Vagina (tissue), 2 donors: ENCODE measurements at regions not wholly inside any gene's neighbourhood (a gene's known extent, or its start where the extent isn't known, plus 50 kb on each side); places are given as distances from the start of the nearest gene placed in this dataset.

ENCODE experiments used
- DNase-seq, 2 donors: peaks; one replicate each; pipeline ENCODE4 v3.0.0-alpha.2; 2017; ENCODE audit errors: extremely low spot score in 2 of 2
- H3K27ac ChIP-seq: fragments of 200-600 bp; sonication (generic); one replicate; pipeline ENCODE4 v1.5.1; 2019
- H3K27me3 ChIP-seq: fragments of 200-600 bp; sonication (generic); one replicate; pipeline ENCODE4 v1.5.1; 2019
- H3K36me3 ChIP-seq, 2 donors: fragments of 200-600 bp; sonication (generic); one replicate each; pipeline ENCODE4 v1.5.1; 2017 to 2019
- H3K4me1 ChIP-seq: fragments of 200-600 bp; sonication (generic); one replicate; pipeline ENCODE4 v1.5.1; 2019
- H3K4me3 ChIP-seq, 2 donors: fragments of 200-600 bp; sonication (generic); 1 replicate in 1 of 2; 2 replicates in 1 of 2; pipeline ENCODE4 v1.5.1; 2016 to 2019
- H3K9me3 ChIP-seq: fragments of 200-600 bp; sonication (generic); one replicate; pipeline ENCODE4 v1.5.1; 2019
- CTCF ChIP-seq, 3 experiments: fragments of 450-650 bp in 2 of 3; fragments of 200-600 bp in 1 of 3; sonication (generic) in 1 of 3; IDR thresholded peaks; one replicate each; pipeline ENCODE4 v1.5.1; 2017 to 2019; ENCODE audit warnings: antibody characterized with exemption in 3 of 3, mild to moderate bottlenecking in 2 of 3, moderate library complexity in 2 of 3
- POLR2A ChIP-seq, 2 donors: fragments of 450-650 bp; IDR thresholded peaks; one replicate each; pipeline ENCODE4 v1.6.1; 2017; ENCODE audit warnings: antibody characterized with exemption in 2 of 2, mild to moderate bottlenecking in 2 of 2, moderate library complexity in 2 of 2
- POLR2AphosphoS5 ChIP-seq, 2 donors: sonication (generic); formaldehyde crosslinking; IDR thresholded peaks; one replicate each; pipeline ENCODE4 v1.9.0; 2017; ENCODE audit warnings: antibody characterized with exemption in 2 of 2, mild to moderate bottlenecking in 2 of 2, low read depth in 1 of 2; ENCODE audit not compliant: insufficient read depth in 1 of 2
- intact Hi-C: fragments of 100-400 bp; cut with DNase I; formaldehyde crosslinking; loops from one replicate; pipeline ENCODE4 v1.15.1; 2023

- no peak overlapping the region for H3K27ac ChIP-seq
These were observed 234.9 kb downstream of the RHOU start for GRCh38 chr1:228969953-228970800.

GRCh38 chr1:228972576-228972975 is 237.3 kb downstream of the RHOU start:
- TF ChIP-seq CTCF (IDR thresholded peaks at IDR 0.05) (no peak), POLR2AphosphoS5 (IDR thresholded peaks at IDR 0.05; ENCODE audit: insufficient read depth in 1 of 2, low read depth in 1 of 2) (no peak), POLR2A (IDR thresholded peaks at IDR 0.05) (no peak)
- H3K4me3 ChIP-seq, result no peak overlapping the region
- no peak overlapping the region for H3K27ac ChIP-seq
- intact Hi-C loops, result no loop called here
- no peaks in the 10 kb centered on the region for H3K9me3 ChIP-seq
- H3K4me1 ChIP-seq, result no peaks in the 10 kb centered on the region
- peak; percentile 43 to 60 for DNase-seq
- no peaks in the 10 kb centered on the region for H3K36me3 ChIP-seq
- H3K27me3 ChIP-seq, result no peaks in the 10 kb centered on the region

More at GRCh38 chr1:228969953-228970800, 234.9 kb downstream of the RHOU start:
- Histone ChIP-seq H3K36me3 (no peaks in the 10 kb centered on the region), H3K4me3 (no peak overlapping the region), H3K4me1 (no peaks in the 10 kb centered on the region), H3K9me3 (no peaks in the 10 kb centered on the region), H3K27me3 (no peaks in the 10 kb centered on the region)
- DNase-seq, result peak; percentile 74 to 84
- TF ChIP-seq CTCF (IDR thresholded peaks at IDR 0.05) (no peak), POLR2AphosphoS5 (IDR thresholded peaks at IDR 0.05; ENCODE audit: insufficient read depth in 1 of 2, low read depth in 1 of 2) (no peak), POLR2A (IDR thresholded peaks at IDR 0.05) (no peak)
- intact Hi-C loops, result no loop called here

- Histone ChIP-seq H3K4me1 (peaks cover 12% of the 10 kb centered on the region), H3K27ac (no peak overlapping the region), H3K4me3 (no peak overlapping the region), H3K9me3 (no peaks in the 10 kb centered on the region), H3K36me3 (no peaks in the 10 kb centered on the region), H3K27me3 (no peaks in the 10 kb centered on the region)
- intact Hi-C loops, result no loop called here
- DNase-seq, result peak in 1 of 2 donors; percentile 76
- no peak for TF ChIP-seq POLR2A (IDR thresholded peaks at IDR 0.05)
- TF ChIP-seq POLR2AphosphoS5 (IDR thresholded peaks at IDR 0.05; ENCODE audit: insufficient read depth in 1 of 2, low read depth in 1 of 2), result no peak
- TF ChIP-seq CTCF (IDR thresholded peaks at IDR 0.05), result no peak
These were observed 239.0 kb downstream of the RHOU start for GRCh38 chr1:228974273-228974672.

GRCh38 chr1:228975238-228975907 is 240.1 kb downstream of the RHOU start:
- DNase-seq, result peak; percentile 42 to 77
- intact Hi-C loops, result no loop called here
- H3K27me3 ChIP-seq, result no peaks in the 10 kb centered on the region

More at GRCh38 chr1:228975238-228975907, 240.1 kb downstream of the RHOU start:
- Histone ChIP-seq H3K27ac (no peak overlapping the region), H3K4me1 (peaks cover 12% of the 10 kb centered on the region), H3K36me3 (no peaks in the 10 kb centered on the region), H3K4me3 (no peak overlapping the region), H3K9me3 (no peaks in the 10 kb centered on the region)
- TF ChIP-seq POLR2A (IDR thresholded peaks at IDR 0.05) (no peak), POLR2AphosphoS5 (IDR thresholded peaks at IDR 0.05; ENCODE audit: insufficient read depth in 1 of 2, low read depth in 1 of 2) (no peak), CTCF (IDR thresholded peaks at IDR 0.05) (no peak)
